GM23248 (cell line): ENCODE measurements at regions not wholly inside any gene's neighbourhood (a gene's known extent, or its start where the extent isn't known, plus 50 kb on each side); places are given as distances from the start of the nearest gene placed in this dataset.

Experiments
- DNase-seq: peaks from one replicate; pipeline ENCODE4 v3.0.0-alpha.2; 2015
- H2AFZ ChIP-seq: fragments of 200-600 bp; sonication (generic); 2 replicates; pipeline ENCODE4 v1.6.1; 2016; ENCODE audit warnings: antibody characterized with exemption
- H3F3A ChIP-seq: fragments of 200-600 bp; sonication (generic); 2 replicates; pipeline ENCODE4 v1.6.1; 2016; ENCODE audit warnings: mild to moderate bottlenecking, antibody characterized with exemption, mixed run types; ENCODE audit not compliant: insufficient read depth
- H3K27ac ChIP-seq: fragments of 200-600 bp; sonication (generic); 2 replicates; pipeline ENCODE4 v1.5.1; 2016; ENCODE audit warnings: mild to moderate bottlenecking
- H3K27me3 ChIP-seq: fragments of 200-600 bp; sonication (generic); replicated peaks from 2 replicates; pipeline ENCODE4 v1.6.1; 2016; ENCODE audit warnings: mild to moderate bottlenecking; ENCODE audit not compliant: insufficient read depth
- H3K36me3 ChIP-seq: fragments of 200-600 bp; sonication (generic); 2 replicates; pipeline ENCODE4 v1.6.1; 2016; ENCODE audit warnings: low read depth, mild to moderate bottlenecking
- H3K4me1 ChIP-seq: fragments of 200-600 bp; sonication (generic); 2 replicates; pipeline ENCODE4 v1.6.1; 2016; ENCODE audit warnings: mild to moderate bottlenecking; ENCODE audit not compliant: insufficient read depth
- H3K4me2 ChIP-seq: fragments of 200-600 bp; sonication (generic); one replicate; pipeline ENCODE4 v1.6.1; 2016; ENCODE audit warnings: mild to moderate bottlenecking; ENCODE audit not compliant: unreplicated experiment
- H3K4me3 ChIP-seq: fragments of 200-600 bp; sonication (generic); 2 replicates; pipeline ENCODE4 v1.5.1; 2016; ENCODE audit warnings: mild to moderate bottlenecking
- H3K79me2 ChIP-seq: fragments of 200-600 bp; sonication (generic); 2 replicates; pipeline ENCODE4 v1.6.1; 2016; ENCODE audit warnings: mild to moderate bottlenecking; ENCODE audit not compliant: insufficient read depth
- H3K9ac ChIP-seq: fragments of 200-600 bp; sonication (generic); 2 replicates; pipeline ENCODE4 v1.6.1; 2016; ENCODE audit warnings: mild to moderate bottlenecking
- H3K9me2 ChIP-seq: fragments of 200-600 bp; sonication (generic); 2 replicates; pipeline ENCODE4 v1.6.1; 2016; ENCODE audit warnings: mixed run types, mild to moderate bottlenecking, moderate library complexity; ENCODE audit not compliant: insufficient read depth
- H3K9me3 ChIP-seq: fragments of 200-600 bp; sonication (generic); one replicate; pipeline ENCODE4 v1.6.1; 2017; ENCODE audit warnings: low read depth
- H4K20me1 ChIP-seq: fragments of 200-600 bp; sonication (generic); 2 replicates; pipeline ENCODE4 v1.6.0; 2016; ENCODE audit not compliant: insufficient read depth
- EZH2 ChIP-seq: fragments of 200-600 bp; sonication (generic); IDR thresholded peaks from 2 replicates; pipeline ENCODE4 v1.6.1; 2018; ENCODE audit warnings: antibody characterized with exemption, mild to moderate bottlenecking; ENCODE audit not compliant: insufficient read depth, poor library complexity, severe bottlenecking
- EZH2phosphoT487 ChIP-seq: fragments of 200-600 bp; sonication (generic); IDR thresholded peaks from 2 replicates; pipeline ENCODE4 v1.6.1; 2018; ENCODE audit warnings: antibody characterized with exemption, moderate library complexity, mild to moderate bottlenecking, low read depth; ENCODE audit not compliant: insufficient read depth
- WGBS, 2 experiments: methylation state at CpG; one replicate each; pipeline ENCODE4 v1.1.6; 2015 to 2017; ENCODE audit warnings: low lambda C conversion rate in 2 of 2, low coverage in 1 of 2; ENCODE audit errors: missing lambda C conversion rate in 2 of 2; 5-methylcytosine and 5-hydroxymethylcytosine counted together
- in situ Hi-C: fragments of 300-500 bp; cut with MboI; formaldehyde crosslinking; loops from 2 replicates; pipeline ENCODE4 v1.15.0; 2020

DNA sequence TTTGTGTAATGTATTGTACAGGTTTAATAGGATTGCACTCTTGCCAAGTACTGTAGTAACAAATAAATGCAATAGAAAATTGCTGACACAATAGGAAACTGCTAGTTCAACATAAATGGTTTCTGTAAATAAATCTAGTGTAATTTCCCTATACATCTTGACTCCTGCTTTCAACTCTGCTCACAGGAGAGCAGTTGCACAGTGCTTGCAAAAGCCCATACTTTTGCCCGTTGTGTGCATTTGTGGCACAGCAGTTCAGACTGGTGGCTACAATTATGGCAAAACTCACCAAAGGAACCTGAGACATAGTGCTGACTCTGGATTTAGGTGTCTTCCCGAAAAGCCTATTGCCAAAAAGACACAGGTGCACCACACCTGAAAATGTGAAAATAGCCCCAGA is 953.3 kb upstream of the SLC35B3 start:
- H3K27ac ChIP-seq = no peak overlapping the region
- no peaks in the 10 kb centered on the region for H3K9me3 ChIP-seq
- H3K4me3 ChIP-seq = no peak overlapping the region
- H3K36me3 ChIP-seq = no peaks in the 10 kb centered on the region
- TF ChIP-seq EZH2phosphoT487 (no peak), EZH2 (no peak)
- 60 to 77% methylated on average over 2 of the region's 2 CpGs for WGBS, 2 experiments
- H3K4me2 ChIP-seq = no peak overlapping the region
- in situ Hi-C loops = no loop called here
- no peaks in the 10 kb centered on the region for H3K9me2 ChIP-seq
- H3K79me2 ChIP-seq = no peaks in the 10 kb centered on the region
- no peak for DNase-seq
- no peaks in the 10 kb centered on the region for H3F3A ChIP-seq
- H3K27me3 ChIP-seq = no peaks in the 10 kb centered on the region
- no peak overlapping the region for H2AFZ ChIP-seq
- H3K9ac ChIP-seq = no peak overlapping the region
- no peaks in the 10 kb centered on the region for H3K4me1 ChIP-seq
- no peaks in the 10 kb centered on the region for H4K20me1 ChIP-seq

DNA sequence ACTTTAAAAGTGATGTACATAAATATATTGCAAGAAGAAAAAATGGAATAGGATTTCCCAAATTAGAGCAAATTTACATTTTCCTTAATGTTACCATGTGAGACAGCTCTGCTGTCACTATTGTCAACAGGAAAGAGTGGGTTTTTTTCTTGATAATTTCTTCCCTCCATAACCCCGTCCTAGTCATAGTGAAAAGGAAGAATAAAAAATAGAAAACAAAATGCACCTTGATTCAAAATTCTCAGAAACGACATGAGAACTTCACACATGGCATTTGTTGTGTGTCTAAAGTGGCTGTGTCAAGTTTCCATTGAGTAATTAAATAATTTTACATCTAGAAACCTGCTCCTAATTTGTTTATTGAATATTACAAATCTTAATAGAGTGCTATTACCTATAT is 945.2 kb upstream of the SLC35B3 start:
- DNase-seq = no peak
- in situ Hi-C loops = no loop called here
- no peak for TF ChIP-seq EZH2phosphoT487
- TF ChIP-seq EZH2 = no peak
- WGBS, 2 experiments = 44 to 68% methylated on average over 2 of the region's 2 CpGs
- Histone ChIP-seq H3K79me2 (no peaks in the 10 kb centered on the region), H3K4me3 (no peak overlapping the region), H3K9ac (no peak overlapping the region), H3K4me2 (no peak overlapping the region), H2AFZ (no peak overlapping the region), H3K36me3 (no peaks in the 10 kb centered on the region), H3K27ac (no peak overlapping the region), H3F3A (no peaks in the 10 kb centered on the region), H3K27me3 (no peaks in the 10 kb centered on the region), H3K4me1 (no peaks in the 10 kb centered on the region), H3K9me3 (no peaks in the 10 kb centered on the region), H3K9me2 (no peaks in the 10 kb centered on the region), H4K20me1 (no peaks in the 10 kb centered on the region)

DNA sequence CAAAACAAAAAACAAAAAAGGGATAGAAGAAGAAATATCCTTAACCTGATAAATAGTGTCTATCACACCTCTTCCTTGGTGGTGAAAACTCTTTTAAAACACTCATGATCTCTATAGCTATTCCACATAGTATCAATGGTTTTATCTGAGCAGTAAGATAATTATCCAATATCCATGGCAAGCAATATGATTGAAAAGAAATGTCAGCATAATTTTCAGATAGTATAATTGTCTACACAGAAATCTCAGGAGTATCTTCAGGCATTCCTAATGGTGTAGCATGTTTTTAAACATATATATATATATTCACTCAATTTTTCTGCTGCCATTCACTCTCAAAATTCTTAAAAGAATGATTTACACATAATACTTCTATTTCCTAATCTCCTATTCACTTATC is 938.0 kb upstream of the SLC35B3 start:
- no peak overlapping the region for H3K27ac ChIP-seq
- in situ Hi-C loops = no loop called here
- H4K20me1 ChIP-seq = no peaks in the 10 kb centered on the region
- no peaks in the 10 kb centered on the region for H3K79me2 ChIP-seq
- H2AFZ ChIP-seq = no peak overlapping the region
- no peaks in the 10 kb centered on the region for H3K27me3 ChIP-seq
- no peaks in the 10 kb centered on the region for H3K9me2 ChIP-seq
- H3K4me1 ChIP-seq = no peaks in the 10 kb centered on the region
- H3K36me3 ChIP-seq = no peaks in the 10 kb centered on the region
- no peak for DNase-seq
- no peak overlapping the region for H3K4me2 ChIP-seq
- no peak overlapping the region for H3K4me3 ChIP-seq
- TF ChIP-seq EZH2 (no peak), EZH2phosphoT487 (no peak)
- no peaks in the 10 kb centered on the region for H3F3A ChIP-seq
- H3K9me3 ChIP-seq = no peaks in the 10 kb centered on the region
- no peak overlapping the region for H3K9ac ChIP-seq

DNA sequence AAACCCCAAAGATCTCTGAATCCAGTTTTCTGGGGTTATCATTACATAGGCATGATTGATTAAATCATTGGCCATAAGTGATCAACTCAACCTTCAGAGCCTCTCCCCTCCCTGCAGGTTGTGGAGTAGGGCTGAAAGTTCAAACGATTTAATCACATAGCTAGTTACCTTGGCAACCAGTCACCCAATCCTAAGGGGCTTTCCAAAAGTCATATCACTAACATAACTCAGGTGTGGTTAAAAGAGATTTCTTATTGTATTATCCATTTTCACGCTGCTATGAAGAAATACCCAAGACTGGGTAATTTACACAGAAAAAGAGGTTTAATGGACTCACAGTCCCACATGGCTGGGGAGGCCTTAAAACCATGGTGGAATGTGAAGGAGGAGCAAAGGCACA is 935.1 kb upstream of the SLC35B3 start:
- Histone ChIP-seq H3K4me3 (no peak overlapping the region), H3K4me1 (no peaks in the 10 kb centered on the region), H3K9me3 (no peaks in the 10 kb centered on the region), H3K4me2 (no peak overlapping the region), H3K27me3 (no peaks in the 10 kb centered on the region), H3K27ac (no peak overlapping the region), H4K20me1 (no peaks in the 10 kb centered on the region), H3K79me2 (no peaks in the 10 kb centered on the region), H2AFZ (no peak overlapping the region), H3K9ac (no peak overlapping the region), H3K9me2 (no peaks in the 10 kb centered on the region), H3F3A (no peaks in the 10 kb centered on the region), H3K36me3 (no peaks in the 10 kb centered on the region)
- in situ Hi-C loops = no loop called here
- no peak for DNase-seq
- 37 to 42% methylated on average over 2 of the region's 2 CpGs for WGBS, 2 experiments
- TF ChIP-seq EZH2 = no peak
- no peak for TF ChIP-seq EZH2phosphoT487

DNA sequence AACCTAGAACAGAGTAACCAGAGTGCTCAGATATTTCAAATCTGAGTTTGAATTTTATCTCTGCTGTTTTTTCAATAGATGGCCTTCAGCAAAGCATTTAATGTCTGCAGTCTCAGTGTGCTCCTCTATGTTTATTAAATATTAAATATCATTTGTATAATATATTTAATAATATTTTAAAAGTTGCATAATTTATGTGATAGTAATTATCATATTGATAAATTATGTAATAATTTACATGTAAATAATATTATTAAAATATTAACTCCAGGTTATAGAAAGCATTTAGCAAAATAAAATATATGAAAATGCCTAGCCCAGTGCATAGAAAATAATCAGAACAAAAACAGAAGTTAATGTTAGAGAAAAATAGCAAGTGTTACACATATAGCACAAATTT is 930.0 kb upstream of the SLC35B3 start:
- in situ Hi-C loops = no loop called here
- no peaks in the 10 kb centered on the region for H3K9me3 ChIP-seq
- no peaks in the 10 kb centered on the region for H3K27me3 ChIP-seq
- H3F3A ChIP-seq = no peaks in the 10 kb centered on the region
- H3K4me3 ChIP-seq = no peak overlapping the region
- no peak overlapping the region for H3K27ac ChIP-seq
- no peak for TF ChIP-seq EZH2phosphoT487
- TF ChIP-seq EZH2 = no peak
- H3K4me1 ChIP-seq = peaks cover 9% of the 10 kb centered on the region
- H4K20me1 ChIP-seq = no peaks in the 10 kb centered on the region
- H3K4me2 ChIP-seq = no peak overlapping the region
- DNase-seq = no peak
- H3K79me2 ChIP-seq = no peaks in the 10 kb centered on the region
- no peaks in the 10 kb centered on the region for H3K36me3 ChIP-seq
- no peak overlapping the region for H2AFZ ChIP-seq
- no peaks in the 10 kb centered on the region for H3K9me2 ChIP-seq
- H3K9ac ChIP-seq = no peak overlapping the region
